Spinal cord (tissue), 9 donors: ENCODE measurements at regions not wholly inside any gene's neighbourhood (a gene's known extent, or its start where the extent isn't known, plus 50 kb on each side); places are given as distances from the start of the nearest gene placed in this dataset.

ENCODE experiments used
- DNase-seq, 6 donors: peaks; one replicate each; pipeline versions ENCODE4 v3.0.0 to v3.0.0-alpha.2; 2013 to 2015; ENCODE audit warnings: low spot score in 6 of 6, low read depth in 4 of 6
- H3K27ac ChIP-seq: one replicate; pipeline ENCODE4 v1.5.1; 2013; ENCODE audit warnings: low read depth, low read length, control low read depth
- H3K27me3 ChIP-seq: one replicate; pipeline ENCODE4 v1.6.1; 2013; ENCODE audit warnings: low read length; ENCODE audit not compliant: control insufficient read depth, insufficient read depth
- H3K36me3 ChIP-seq: one replicate; pipeline ENCODE4 v1.6.1; 2013; ENCODE audit warnings: low read length; ENCODE audit not compliant: control insufficient read depth, insufficient read depth
- H3K4me1 ChIP-seq: one replicate; pipeline ENCODE4 v1.6.1; 2013; ENCODE audit warnings: low read length; ENCODE audit not compliant: control insufficient read depth, insufficient read depth
- H3K4me3 ChIP-seq: one replicate; pipeline ENCODE4 v1.5.1; 2013; ENCODE audit warnings: low read depth, low read length, control low read depth
- H3K9me3 ChIP-seq: one replicate; pipeline ENCODE4 v1.6.1; 2013; ENCODE audit warnings: low read length; ENCODE audit not compliant: control insufficient read depth, insufficient read depth
- WGBS: methylation state at CpG from one replicate; pipeline ENCODE4 v1.1.5; 2013; ENCODE audit warnings: missing lambda C conversion rate; ENCODE audit not compliant: insufficient coverage; 5-methylcytosine and 5-hydroxymethylcytosine counted together
- donor health status: healthy.

DNA sequence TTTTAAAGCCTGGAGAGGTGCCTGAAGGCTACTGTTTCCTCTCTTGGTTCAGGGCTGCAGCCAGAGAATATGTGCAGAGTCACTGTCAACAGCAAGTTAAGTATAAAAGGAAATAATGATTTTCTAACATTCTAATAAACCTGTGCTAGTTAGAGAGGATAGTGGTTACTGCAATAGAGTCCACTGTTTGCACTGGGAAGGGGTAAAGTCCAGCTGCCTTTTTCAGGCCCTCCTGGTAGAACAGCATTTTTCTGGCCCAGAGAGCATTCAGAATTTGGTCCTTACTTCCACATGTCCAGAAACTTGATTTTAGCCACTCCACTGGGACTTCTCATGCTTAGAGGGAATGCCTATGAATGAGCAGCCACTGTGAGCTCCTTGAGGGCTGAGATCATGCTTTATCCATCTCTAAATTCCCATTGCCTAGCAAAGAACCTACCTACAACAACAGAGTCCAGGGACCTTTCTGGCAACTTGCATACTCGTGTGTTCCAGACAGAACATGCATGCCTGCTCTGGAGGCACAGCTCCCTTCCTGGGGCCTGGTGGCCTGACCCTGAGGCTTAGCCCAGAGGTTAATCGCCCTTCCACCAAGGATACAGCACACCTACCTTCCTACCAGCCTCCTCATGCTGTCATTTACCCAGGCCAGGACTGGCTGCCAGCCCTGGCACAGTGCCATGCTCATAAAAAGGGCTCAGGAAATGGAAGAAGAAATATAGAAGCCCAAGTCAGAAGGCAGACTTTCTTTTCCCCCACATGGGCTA is 50.3 kb upstream of the ATP13A3 start:
- Histone ChIP-seq H3K27ac (no peak overlapping the region), H3K36me3 (no peaks in the 10 kb centered on the region), H3K27me3 (no peaks in the 10 kb centered on the region), H3K4me3 (no peak overlapping the region), H3K9me3 (no peaks in the 10 kb centered on the region), H3K4me1 (peaks cover 7% of the 10 kb centered on the region)
- DNase-seq = peak in 2 of 6 donors; percentile 39 to 61
- WGBS = 67% methylated on average over 1 of the region's 2 CpGs
